ENCODE measurements at regions not wholly inside any gene's neighbourhood (a gene's known extent, or its start where the extent isn't known, plus 50 kb on each side); places are given as distances from the start of the nearest gene placed in this dataset.

DNA sequence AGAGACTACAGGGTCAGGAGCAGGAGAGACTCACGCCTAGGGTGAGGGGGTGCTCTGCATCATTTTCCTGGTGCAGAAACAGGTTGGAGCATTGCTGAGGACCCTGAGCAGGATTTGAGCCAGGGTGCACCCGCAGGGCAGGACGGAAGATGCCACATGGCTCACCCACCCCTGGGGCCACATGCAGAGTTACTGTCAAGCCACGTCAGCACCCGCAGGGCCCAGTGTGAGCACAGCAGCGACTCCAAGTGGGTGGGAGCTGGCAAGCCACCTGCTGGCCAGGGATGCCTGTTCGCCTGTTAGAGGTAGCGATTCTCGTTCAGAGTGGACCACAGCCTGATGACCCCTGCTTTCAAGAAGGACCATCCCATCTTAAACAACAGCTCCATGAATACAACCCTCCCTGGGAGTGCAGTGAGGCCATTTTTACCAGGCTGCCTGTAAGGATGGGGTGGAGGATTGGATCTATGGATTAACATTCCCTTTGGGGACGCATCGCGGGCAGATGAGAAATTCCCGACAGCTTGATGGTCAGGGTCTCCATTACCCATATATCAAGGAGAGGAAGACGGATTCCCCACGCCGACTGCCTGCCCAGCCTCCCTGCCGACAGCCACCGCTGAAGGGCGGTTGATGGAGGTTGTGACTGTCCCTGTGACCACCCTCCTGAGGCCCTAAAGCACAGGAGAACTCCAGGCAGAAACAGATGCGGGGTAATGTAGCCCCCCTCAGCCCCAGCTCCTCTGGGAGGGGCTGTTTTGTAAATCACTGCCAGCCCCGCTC lies 101.1 kb upstream of the RET start:
- no peak for TF ChIP-seq CTCF (IDR thresholded peaks at IDR 0.05)
- no peak for TF ChIP-seq POLR2A (IDR thresholded peaks at IDR 0.05)

Measured in testis (tissue), 2 donors.